Trophoblast cell (in vitro differentiated cells and primary cell): ENCODE measurements at regions not wholly inside any gene's neighbourhood (a gene's known extent, or its start where the extent isn't known, plus 50 kb on each side); places are given as distances from the start of the nearest gene placed in this dataset.
"Not testable (repeated sequence)": the region's sequence is repeated elsewhere in the genome, so short reads cannot be mapped to it uniquely, and the experiment has no call there.

Experiments
- DNase-seq, 2 donors: peaks; one replicate each; pipeline ENCODE4 v3.0.0-alpha.2; 2016
- H2AFZ ChIP-seq: 2 replicates; pipeline ENCODE4 v1.6.1; 2013; ENCODE audit warnings: low read length, moderate library complexity, mild to moderate bottlenecking; ENCODE audit not compliant: insufficient read depth, poor library complexity
- H2AK5ac ChIP-seq: 2 replicates; pipeline ENCODE4 v1.6.1; 2013; ENCODE audit warnings: mild to moderate bottlenecking, low read length
- H2BK120ac ChIP-seq: 2 replicates; pipeline ENCODE4 v1.6.1; 2013; ENCODE audit warnings: low read length, mild to moderate bottlenecking, moderate library complexity; ENCODE audit not compliant: insufficient read depth, poor library complexity
- H2BK12ac ChIP-seq: 2 replicates; pipeline ENCODE4 v1.6.1; 2013; ENCODE audit warnings: mild to moderate bottlenecking, low read length, moderate library complexity
- H2BK5ac ChIP-seq: 2 replicates; pipeline ENCODE4 v1.6.1; 2013; ENCODE audit warnings: low read length, low read depth, moderate library complexity, mild to moderate bottlenecking; ENCODE audit not compliant: poor library complexity
- H3K14ac ChIP-seq: 2 replicates; pipeline ENCODE4 v1.6.1; 2013; ENCODE audit warnings: mild to moderate bottlenecking, low read length
- H3K18ac ChIP-seq: 2 replicates; pipeline ENCODE4 v1.6.1; 2013; ENCODE audit warnings: mild to moderate bottlenecking, low read length
- H3K23ac ChIP-seq: 2 replicates; pipeline ENCODE4 v1.6.1; 2013; ENCODE audit warnings: low read length
- H3K27ac ChIP-seq: 2 replicates; pipeline ENCODE4 v1.5.1; 2013; ENCODE audit warnings: low read depth, mild to moderate bottlenecking, inconsistent platforms, low read length, moderate library complexity
- H3K27me3 ChIP-seq: 2 replicates; pipeline ENCODE4 v1.6.1; 2013; ENCODE audit warnings: inconsistent platforms, mild to moderate bottlenecking, low read length, moderate library complexity; ENCODE audit not compliant: insufficient read depth
- H3K36me3 ChIP-seq, 2 experiments: 1 replicate in 1 of 2; 2 replicates in 1 of 2; pipeline ENCODE4 v1.6.1; 2013; ENCODE audit warnings: low read length in 2 of 2, mild to moderate bottlenecking in 2 of 2, moderate library complexity in 1 of 2; ENCODE audit not compliant: insufficient read depth in 2 of 2, control insufficient read depth in 1 of 2
- H3K4ac ChIP-seq: 2 replicates; pipeline ENCODE4 v1.6.1; 2013; ENCODE audit warnings: low read depth, mild to moderate bottlenecking, low read length, moderate library complexity
- H3K4me1 ChIP-seq, 2 experiments: 1 replicate in 1 of 2; 2 replicates in 1 of 2; pipeline ENCODE4 v1.6.1; 2013; ENCODE audit warnings: low read length in 2 of 2, mild to moderate bottlenecking in 2 of 2, moderate library complexity in 1 of 2; ENCODE audit not compliant: insufficient read depth in 2 of 2, control insufficient read depth in 1 of 2
- H3K4me2 ChIP-seq: 2 replicates; pipeline ENCODE4 v1.6.1; 2013; ENCODE audit warnings: inconsistent platforms, mild to moderate bottlenecking, low read length, moderate library complexity
- H3K4me3 ChIP-seq: 2 replicates; pipeline ENCODE4 v1.5.1; 2013; ENCODE audit warnings: mild to moderate bottlenecking, low read depth, low read length, inconsistent platforms
- H3K79me1 ChIP-seq: one replicate; pipeline ENCODE4 v1.6.1; 2013; ENCODE audit warnings: low read length
- H3K79me2 ChIP-seq: 2 replicates; pipeline ENCODE4 v1.6.1; 2013; ENCODE audit warnings: low read length, mild to moderate bottlenecking; ENCODE audit not compliant: control insufficient read depth, insufficient read depth, poor library complexity
- H3K9ac ChIP-seq: 2 replicates; pipeline ENCODE4 v1.6.1; 2013; ENCODE audit warnings: mild to moderate bottlenecking, low read length
- H3K9me3 ChIP-seq: 2 replicates; pipeline ENCODE4 v1.6.1; 2013; ENCODE audit warnings: low read depth, mild to moderate bottlenecking, control low read depth, inconsistent platforms, low read length; ENCODE audit not compliant: insufficient read depth
- H4K12ac ChIP-seq: 2 replicates; pipeline ENCODE4 v1.6.1; 2013; ENCODE audit warnings: low read depth, mild to moderate bottlenecking, low read length, moderate library complexity
- H4K8ac ChIP-seq: 2 replicates; pipeline ENCODE4 v1.6.1; 2013; ENCODE audit warnings: low read depth, mild to moderate bottlenecking, low read length, moderate library complexity
- H4K91ac ChIP-seq: one replicate; pipeline ENCODE4 v1.6.1; 2013; ENCODE audit warnings: low read depth, mild to moderate bottlenecking, low read length, moderate library complexity
- WGBS: extraction: QIAGEN DNeasy Blood & Tissue Kit; methylation state at CpG from one replicate; pipeline ENCODE4 v1.1.7; 2013; ENCODE audit warnings: missing lambda C conversion rate; ENCODE audit not compliant: insufficient read length, insufficient coverage; ENCODE audit errors: extremely low coverage; 5-methylcytosine and 5-hydroxymethylcytosine counted together

DNA sequence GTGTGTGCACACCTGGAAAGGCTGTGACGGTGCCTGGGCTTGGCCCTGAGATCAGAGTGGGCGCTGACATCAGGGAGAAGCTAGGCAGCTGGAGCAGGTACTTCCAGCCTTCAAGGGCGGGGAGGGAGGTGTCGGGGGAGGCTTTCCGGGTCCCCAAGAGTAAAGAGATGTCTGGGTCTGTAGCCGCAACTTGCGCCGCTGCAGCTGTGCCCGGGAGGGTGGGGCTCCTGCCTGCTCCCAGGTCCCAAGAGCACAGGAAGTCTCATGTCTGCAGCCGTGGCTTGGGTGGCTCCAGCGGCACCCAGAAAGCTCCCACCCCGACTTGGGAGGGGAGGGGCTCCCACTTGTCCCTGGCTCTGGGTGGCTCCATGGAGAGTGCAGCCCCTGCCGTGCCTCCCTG, 103.2 kb upstream of the BNIP2 start:
- H4K12ac ChIP-seq = no peak overlapping the region
- no peak overlapping the region for H3K4me2 ChIP-seq
- no peak overlapping the region for H2AFZ ChIP-seq
- H2BK120ac ChIP-seq = no peak overlapping the region
- H3K36me3 ChIP-seq = no peaks in the 10 kb centered on the region
- no peak overlapping the region for H3K14ac ChIP-seq
- no peak overlapping the region for H4K91ac ChIP-seq
- H3K23ac ChIP-seq = no peak overlapping the region
- no peaks in the 10 kb centered on the region for H3K79me2 ChIP-seq
- H4K8ac ChIP-seq = no peak overlapping the region
- no peaks in the 10 kb centered on the region for H3K4me1 ChIP-seq
- no peak overlapping the region for H2AK5ac ChIP-seq
- no peak overlapping the region for H3K9ac ChIP-seq
- no CpG with 5 or more reads among the region's 13 CpGs for WGBS
- no peak overlapping the region for H3K18ac ChIP-seq
- no peaks in the 10 kb centered on the region for H3K9me3 ChIP-seq
- no peak overlapping the region for H2BK12ac ChIP-seq
- H3K27ac ChIP-seq = no peak overlapping the region
- H3K79me1 ChIP-seq = no peaks in the 10 kb centered on the region
- no peak overlapping the region for H2BK5ac ChIP-seq
- no peak overlapping the region for H3K4ac ChIP-seq
- no peak for DNase-seq
- no peaks in the 10 kb centered on the region for H3K27me3 ChIP-seq
- H3K4me3 ChIP-seq = no peak overlapping the region

- H3K14ac ChIP-seq = no peak overlapping the region
- no peaks in the 10 kb centered on the region for H3K36me3 ChIP-seq
- no peak overlapping the region for H3K18ac ChIP-seq
- no peak overlapping the region for H3K4ac ChIP-seq
- H2AFZ ChIP-seq = no peak overlapping the region
- H3K23ac ChIP-seq = no peak overlapping the region
- no peaks in the 10 kb centered on the region for H3K4me1 ChIP-seq
- H3K79me2 ChIP-seq = no peaks in the 10 kb centered on the region
- no peaks in the 10 kb centered on the region for H3K79me1 ChIP-seq
- WGBS = no CpG with 5 or more reads among the region's 3 CpGs
- H3K27ac ChIP-seq = no peak overlapping the region
- H2AK5ac ChIP-seq = no peak overlapping the region
- no peak overlapping the region for H4K91ac ChIP-seq
- no peak overlapping the region for H2BK5ac ChIP-seq
- H3K27me3 ChIP-seq = no peaks in the 10 kb centered on the region
- H3K9ac ChIP-seq = no peak overlapping the region
- no peak overlapping the region for H2BK12ac ChIP-seq
- no peak overlapping the region for H4K8ac ChIP-seq
- no peak overlapping the region for H4K12ac ChIP-seq
- H3K4me3 ChIP-seq = no peak overlapping the region
- H3K9me3 ChIP-seq = no peaks in the 10 kb centered on the region
- no peak overlapping the region for H3K4me2 ChIP-seq
- H2BK120ac ChIP-seq = no peak overlapping the region
- DNase-seq = no peak
Measured at GRCh38 chr15:59791755-59792154, 102.6 kb upstream of the BNIP2 start.

DNA sequence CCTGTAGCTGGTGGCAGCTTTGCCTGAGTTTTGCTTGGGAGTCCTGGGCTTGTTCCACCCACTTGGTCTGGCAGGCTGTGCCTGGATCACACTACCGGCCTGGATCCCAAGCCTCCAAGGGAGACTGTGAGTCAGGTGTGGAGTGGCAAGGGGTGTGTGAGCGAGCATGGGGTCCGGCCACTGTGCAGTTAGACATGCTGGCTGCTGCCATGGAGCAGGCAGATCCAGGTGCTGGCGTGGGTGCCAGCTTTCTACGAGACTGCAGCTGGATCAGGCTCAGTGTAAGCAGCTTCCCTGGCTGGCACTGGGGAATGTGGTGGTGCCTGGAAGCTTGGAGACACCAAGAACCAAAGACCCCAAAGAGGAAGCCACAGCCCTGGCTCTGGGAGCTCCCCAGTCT, 102.0 kb upstream of the BNIP2 start:
- Histone ChIP-seq H3K79me1 (no peaks in the 10 kb centered on the region), H3K36me3 (no peaks in the 10 kb centered on the region), H3K27me3 (no peaks in the 10 kb centered on the region), H4K12ac (no peak overlapping the region), H2BK12ac (no peak overlapping the region), H4K91ac (no peak overlapping the region), H2BK120ac (no peak overlapping the region), H3K4me1 (no peaks in the 10 kb centered on the region), H2AK5ac (no peak overlapping the region), H3K79me2 (no peaks in the 10 kb centered on the region), H4K8ac (no peak overlapping the region), H3K23ac (no peak overlapping the region), H3K9me3 (no peaks in the 10 kb centered on the region), H3K4me3 (no peak overlapping the region), H3K14ac (no peak overlapping the region), H2BK5ac (no peak overlapping the region), H3K4me2 (no peak overlapping the region), H2AFZ (no peak overlapping the region), H3K18ac (no peak overlapping the region), H3K9ac (no peak overlapping the region), H3K27ac (no peak overlapping the region), H3K4ac (no peak overlapping the region)
- no peak for DNase-seq
- WGBS = no CpG with 5 or more reads among the region's 5 CpGs

DNA sequence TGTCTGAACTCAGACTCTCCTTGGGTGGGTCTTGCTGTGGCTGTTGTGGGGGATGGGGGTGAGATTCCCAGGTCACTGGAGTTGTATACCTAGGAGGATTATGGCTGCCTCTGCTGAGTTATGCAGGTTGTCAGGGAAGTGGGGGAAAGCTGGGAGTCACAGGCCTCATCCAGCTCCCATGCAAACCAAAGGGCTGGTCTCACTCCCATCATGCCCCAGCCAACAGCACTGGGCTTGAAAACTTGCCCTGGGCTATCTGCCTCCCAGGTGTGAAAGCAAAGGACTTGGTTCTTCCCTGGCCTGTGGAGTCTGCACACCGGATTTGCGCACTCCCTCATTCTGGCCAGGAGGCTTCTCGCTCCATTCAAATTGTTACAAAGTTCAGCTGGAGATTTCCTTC, 97.3 kb upstream of the BNIP2 start:
- not testable (repeated sequence) for H3K79me1 ChIP-seq, H2AK5ac ChIP-seq, H3K4me2 ChIP-seq, H3K9me3 ChIP-seq, H3K27ac ChIP-seq, H4K91ac ChIP-seq, DNase-seq, H2AFZ ChIP-seq, H3K4me3 ChIP-seq, H3K18ac ChIP-seq, H4K8ac ChIP-seq, H2BK120ac ChIP-seq, H2BK5ac ChIP-seq, H3K27me3 ChIP-seq, H3K36me3 ChIP-seq, H2BK12ac ChIP-seq, H3K4ac ChIP-seq, H4K12ac ChIP-seq, H3K4me1 ChIP-seq, H3K79me2 ChIP-seq, H3K14ac ChIP-seq, H3K9ac ChIP-seq, H3K23ac ChIP-seq
- WGBS = no CpG with 5 or more reads among the region's 3 CpGs
